ENCODE measurements at regions not wholly inside any gene's neighbourhood (a gene's known extent, or its start where the extent isn't known, plus 50 kb on each side); places are given as distances from the start of the nearest gene placed in this dataset.
"Not testable (repeated sequence)": the region's sequence is repeated elsewhere in the genome, so short reads cannot be mapped to it uniquely, and the experiment has no call there.

- H3K4me1 ChIP-seq (ENCODE audit: control insufficient read depth in 1 of 2, extremely low read depth in 1 of 2, insufficient read depth in 2 of 2, low read length in 2 of 2): no peaks in the 10 kb centered on the region
- ChIA-PET CTCF (no interaction called here), POLR2A (no interaction called here)
- H3K9me3 ChIP-seq: no peaks in the 10 kb centered on the region
- Mint-ChIP-seq H3K4me1 (no peaks in the 10 kb centered on the region), H3K9me3 (peaks cover 7 to 34% (median 23%) of the 10 kb centered on the region in 3 donors), H3K36me3 (no peaks in the 10 kb centered on the region), H3K27me3 (peaks cover 12 to 16% of the 10 kb centered on the region in 2 donors), H3K27ac (no peak overlapping the region), H3K4me3 (no peak overlapping the region)
- no CpG with 5 or more reads among the region's 3 CpGs for WGBS (ENCODE audit: insufficient coverage)
- no peak overlapping the region for H3K27ac ChIP-seq (ENCODE audit: low read length)
- ATAC-seq (replicated peaks in 1 of 4): no peak
- no peaks in the 10 kb centered on the region for H3K36me3 ChIP-seq (ENCODE audit: control insufficient read depth in 2 of 2, extremely low read depth in 1 of 2, insufficient read depth in 1 of 2, low read length in 1 of 2)
- H3K27me3 ChIP-seq (replicated peaks in 1 of 2; ENCODE audit: control insufficient read depth in 2 of 2, extremely low read depth in 1 of 2, insufficient read depth in 2 of 2, low read length in 1 of 2): peaks cover 0 to 17% of the 10 kb centered on the region in 2 experiments
- no peak for DNase-seq
- H3K4me3 ChIP-seq (ENCODE audit: control insufficient read depth in 1 of 2, extremely low read depth in 1 of 2, low read length in 1 of 2): no peak overlapping the region
These were observed 96.7 kb upstream of the GALNT18 start for GRCh38 chr11:11718511-11718910.

DNA sequence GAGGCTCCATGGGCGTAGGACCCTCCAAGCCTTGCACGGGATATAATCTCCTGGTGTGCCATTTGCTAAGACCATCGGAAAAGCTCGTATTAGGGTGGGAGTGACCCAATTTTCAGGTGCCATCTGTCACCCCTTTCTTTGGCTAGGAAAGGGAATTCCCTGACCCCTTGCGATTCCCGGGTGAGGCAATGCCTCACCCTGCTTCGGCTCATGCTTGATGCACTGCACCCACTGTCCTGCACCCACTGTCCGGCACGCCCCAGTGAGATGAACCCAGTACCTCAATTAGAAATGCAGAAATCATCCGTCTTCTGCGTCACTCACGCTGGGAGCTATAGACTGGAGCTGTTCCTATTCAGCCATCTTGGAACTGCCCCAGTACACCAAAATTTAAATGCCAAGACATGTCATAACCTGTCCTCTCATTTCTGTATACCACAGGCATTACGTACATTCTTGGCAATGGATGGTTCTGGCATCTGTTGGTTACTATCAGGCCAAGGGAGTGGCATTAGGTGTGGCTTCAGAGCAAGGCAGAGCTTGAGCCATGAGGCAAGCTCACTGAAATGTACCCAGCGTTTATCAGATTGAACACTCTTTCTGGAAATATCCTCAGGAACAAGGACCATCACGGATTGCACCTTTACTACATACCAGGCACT lies 95.4 kb upstream of the GALNT18 start:
- H3K27ac ChIP-seq (ENCODE audit: low read length): no peak overlapping the region
- Mint-ChIP-seq H3K27me3 (peaks cover 12% of the 10 kb centered on the region in 2 donors), H3K27ac (no peak overlapping the region), H3K36me3 (no peaks in the 10 kb centered on the region), H3K4me1 (no peaks in the 10 kb centered on the region), H3K9me3 (peaks cover 7 to 33% (median 23%) of the 10 kb centered on the region in 3 donors), H3K4me3 (no peak overlapping the region)
- CTCF ChIA-PET: no interaction called here
- 96% methylated on average over 13 of the region's 15 CpGs for WGBS (ENCODE audit: insufficient coverage)
- POLR2A ChIA-PET: interaction anchor here in 1 of 2 donors (0.7 kb wide), 1 partner anchor 75 kb away, joined by 5 read pairs; no protein-coding TSS in a partner anchor
- H3K27me3 ChIP-seq (replicated peaks in 1 of 2; ENCODE audit: control insufficient read depth in 2 of 2, extremely low read depth in 1 of 2, insufficient read depth in 2 of 2, low read length in 1 of 2): peaks cover 0 to 10% of the 10 kb centered on the region in 2 experiments
- no peaks in the 10 kb centered on the region for H3K4me1 ChIP-seq (ENCODE audit: control insufficient read depth in 1 of 2, extremely low read depth in 1 of 2, insufficient read depth in 2 of 2, low read length in 2 of 2)
- H3K9me3 ChIP-seq: no peaks in the 10 kb centered on the region
- DNase-seq (no peak), ATAC-seq (replicated peaks in 1 of 4) (no peak)
- no peak overlapping the region for H3K4me3 ChIP-seq (ENCODE audit: control insufficient read depth in 1 of 2, extremely low read depth in 1 of 2, low read length in 1 of 2)
- no peaks in the 10 kb centered on the region for H3K36me3 ChIP-seq (ENCODE audit: control insufficient read depth in 2 of 2, extremely low read depth in 1 of 2, insufficient read depth in 1 of 2, low read length in 1 of 2)

DNA sequence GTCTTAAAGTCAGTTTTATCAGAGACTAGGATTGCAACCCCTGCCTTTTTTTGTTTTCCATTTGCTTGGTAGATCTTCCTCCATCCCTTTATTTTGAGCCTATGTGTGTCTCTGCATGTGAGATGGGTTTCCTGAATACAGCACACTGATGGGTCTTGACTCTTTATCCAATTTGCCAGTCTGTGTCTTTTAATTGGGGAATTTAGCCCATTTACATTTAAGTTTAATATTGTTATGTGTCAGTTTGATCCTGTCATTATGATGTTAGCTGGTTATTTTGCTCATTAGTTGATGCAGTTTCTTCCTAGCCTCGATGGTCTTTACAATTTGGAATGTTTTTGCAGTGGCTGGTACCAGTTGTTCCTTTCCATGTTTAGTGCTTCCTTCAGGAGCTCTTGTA lies 93.3 kb upstream of the GALNT18 start:
- ATAC-seq (replicated peaks in 1 of 4); H3K4me3 Mint-ChIP-seq; H3K9me3 ChIP-seq; H3K27me3 ChIP-seq (replicated peaks in 1 of 2; ENCODE audit: control insufficient read depth in 2 of 2, extremely low read depth in 1 of 2, insufficient read depth in 2 of 2, low read length in 1 of 2); H3K36me3 Mint-ChIP-seq; H3K36me3 ChIP-seq (ENCODE audit: control insufficient read depth in 2 of 2, extremely low read depth in 1 of 2, insufficient read depth in 1 of 2, low read length in 1 of 2); H3K27me3 Mint-ChIP-seq; H3K27ac ChIP-seq (ENCODE audit: low read length); H3K4me1 Mint-ChIP-seq; CTCF ChIA-PET; H3K27ac Mint-ChIP-seq; H3K4me3 ChIP-seq (ENCODE audit: control insufficient read depth in 1 of 2, extremely low read depth in 1 of 2, low read length in 1 of 2); POLR2A ChIA-PET; H3K4me1 ChIP-seq (ENCODE audit: control insufficient read depth in 1 of 2, extremely low read depth in 1 of 2, insufficient read depth in 2 of 2, low read length in 2 of 2); DNase-seq: not testable (repeated sequence)
- WGBS (ENCODE audit: insufficient coverage): no CpG with 5 or more reads among the region's 1 CpG
- H3K9me3 Mint-ChIP-seq: peaks cover 0 to 21% (median 14%) of the 10 kb centered on the region in 3 donors

- WGBS (ENCODE audit: insufficient coverage): 80% methylated on average over 4 of the region's 4 CpGs
- Histone ChIP-seq H3K27me3 (replicated peaks in 1 of 2; ENCODE audit: control insufficient read depth in 2 of 2, extremely low read depth in 1 of 2, insufficient read depth in 2 of 2, low read length in 1 of 2) (peaks cover 0 to 3% of the 10 kb centered on the region in 2 experiments), H3K9me3 (no peaks in the 10 kb centered on the region), H3K27ac (ENCODE audit: low read length) (no peak overlapping the region), H3K4me1 (ENCODE audit: control insufficient read depth in 1 of 2, extremely low read depth in 1 of 2, insufficient read depth in 2 of 2, low read length in 2 of 2) (no peaks in the 10 kb centered on the region), H3K4me3 (ENCODE audit: control insufficient read depth in 1 of 2, extremely low read depth in 1 of 2, low read length in 1 of 2) (no peak overlapping the region), H3K36me3 (ENCODE audit: control insufficient read depth in 2 of 2, extremely low read depth in 1 of 2, insufficient read depth in 1 of 2, low read length in 1 of 2) (no peaks in the 10 kb centered on the region)
- H3K4me3 Mint-ChIP-seq: no peak overlapping the region
- ChIA-PET CTCF (no interaction called here), POLR2A (no interaction called here)
- peaks cover 0 to 7% (median 0%) of the 10 kb centered on the region in 3 donors for H3K4me1 Mint-ChIP-seq
- no peak overlapping the region for H3K27ac Mint-ChIP-seq
- peaks cover 0 to 8% (median 6%) of the 10 kb centered on the region in 3 donors for H3K9me3 Mint-ChIP-seq
- H3K36me3 Mint-ChIP-seq: no peaks in the 10 kb centered on the region
- no peak for ATAC-seq (replicated peaks in 1 of 4)
- H3K27me3 Mint-ChIP-seq: peaks cover 4 to 13% of the 10 kb centered on the region in 2 donors
- DNase-seq: no peak
These were observed 88.8 kb upstream of the GALNT18 start for GRCh38 chr11:11710556-11710955.

DNA sequence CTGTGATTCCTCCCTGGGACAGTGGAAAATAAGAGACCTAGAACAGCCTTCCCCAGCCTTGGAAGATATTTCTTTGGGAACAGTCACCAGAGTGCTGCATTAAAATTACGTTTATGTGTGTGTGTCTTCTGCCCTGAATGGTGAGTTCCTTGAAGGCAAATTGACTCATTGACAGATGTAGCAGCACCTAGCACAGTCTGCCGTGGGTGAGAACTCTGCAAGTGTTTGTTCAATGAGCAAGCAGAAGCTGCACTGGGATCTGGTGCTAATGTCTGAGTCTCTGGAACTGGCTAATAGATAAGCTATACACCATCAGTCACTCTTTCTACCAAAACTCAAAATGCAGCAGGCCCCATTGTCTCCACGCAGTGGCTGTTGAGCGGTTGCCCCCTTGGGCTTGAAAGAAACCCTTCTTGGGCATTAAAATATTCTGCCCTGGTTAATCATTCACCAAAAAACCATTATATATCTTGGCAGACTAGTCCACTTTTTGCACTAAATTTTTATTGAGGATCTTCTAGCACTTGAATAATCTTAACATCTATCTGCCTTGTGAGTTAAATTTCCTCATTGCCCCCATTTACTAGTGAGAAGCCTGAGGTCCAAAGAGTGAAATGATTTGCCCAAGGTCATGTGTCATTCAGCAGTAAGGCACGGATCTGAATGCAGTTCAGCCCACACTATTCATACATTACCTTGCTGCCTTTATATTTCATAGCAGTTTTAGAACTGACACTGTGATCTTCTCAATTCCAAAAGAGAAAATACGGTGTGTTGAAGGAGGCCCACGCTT lies 87.8 kb upstream of the GALNT18 start:
- Mint-ChIP-seq H3K4me1 (peaks cover 0 to 7% (median 0%) of the 10 kb centered on the region in 3 donors), H3K27me3 (peaks cover 4 to 18% of the 10 kb centered on the region in 2 donors), H3K36me3 (no peaks in the 10 kb centered on the region), H3K9me3 (no peaks in the 10 kb centered on the region), H3K27ac (no peak overlapping the region), H3K4me3 (no peak overlapping the region)
- Histone ChIP-seq H3K4me1 (ENCODE audit: control insufficient read depth in 1 of 2, extremely low read depth in 1 of 2, insufficient read depth in 2 of 2, low read length in 2 of 2) (no peaks in the 10 kb centered on the region), H3K9me3 (no peaks in the 10 kb centered on the region), H3K27me3 (replicated peaks in 1 of 2; ENCODE audit: control insufficient read depth in 2 of 2, extremely low read depth in 1 of 2, insufficient read depth in 2 of 2, low read length in 1 of 2) (peaks cover 0 to 3% of the 10 kb centered on the region in 2 experiments), H3K36me3 (ENCODE audit: control insufficient read depth in 2 of 2, extremely low read depth in 1 of 2, insufficient read depth in 1 of 2, low read length in 1 of 2) (no peaks in the 10 kb centered on the region), H3K4me3 (ENCODE audit: control insufficient read depth in 1 of 2, extremely low read depth in 1 of 2, low read length in 1 of 2) (no peak overlapping the region), H3K27ac (ENCODE audit: low read length) (no peak overlapping the region)
- 92% methylated on average over 3 of the region's 7 CpGs for WGBS (ENCODE audit: insufficient coverage)
- ATAC-seq (replicated peaks in 1 of 4) (no peak), DNase-seq (no peak)
- ChIA-PET POLR2A (no interaction called here), CTCF (interaction anchor here in 1 of 2 donors (0.8 kb wide), 1 partner anchor 1179 kb away, joined by 3 read pairs; no protein-coding TSS in a partner anchor)

GRCh38 chr11:11708256-11708655 lies 86.5 kb upstream of the GALNT18 start:
- WGBS (ENCODE audit: insufficient coverage): no CpG with 5 or more reads among the region's 1 CpG
- ChIA-PET CTCF (no interaction called here), POLR2A (no interaction called here)
- H3K36me3 Mint-ChIP-seq: no peaks in the 10 kb centered on the region
- H3K9me3 Mint-ChIP-seq: no peaks in the 10 kb centered on the region
- peaks cover 0 to 7% (median 0%) of the 10 kb centered on the region in 3 donors for H3K4me1 Mint-ChIP-seq
- no peak overlapping the region for H3K27ac Mint-ChIP-seq
- H3K4me3 Mint-ChIP-seq: no peak overlapping the region
- Histone ChIP-seq H3K36me3 (ENCODE audit: control insufficient read depth in 2 of 2, extremely low read depth in 1 of 2, insufficient read depth in 1 of 2, low read length in 1 of 2) (no peaks in the 10 kb centered on the region), H3K4me1 (ENCODE audit: control insufficient read depth in 1 of 2, extremely low read depth in 1 of 2, insufficient read depth in 2 of 2, low read length in 2 of 2) (no peaks in the 10 kb centered on the region), H3K9me3 (no peaks in the 10 kb centered on the region), H3K27me3 (replicated peaks in 1 of 2; ENCODE audit: control insufficient read depth in 2 of 2, extremely low read depth in 1 of 2, insufficient read depth in 2 of 2, low read length in 1 of 2) (peaks cover 0 to 3% of the 10 kb centered on the region in 2 experiments), H3K4me3 (ENCODE audit: control insufficient read depth in 1 of 2, extremely low read depth in 1 of 2, low read length in 1 of 2) (no peak overlapping the region), H3K27ac (ENCODE audit: low read length) (no peak overlapping the region)
- ATAC-seq (replicated peaks in 1 of 4): no peak
- DNase-seq: no peak
- peaks cover 7 to 21% of the 10 kb centered on the region in 2 donors for H3K27me3 Mint-ChIP-seq
